Colonic mucosa (tissue), 4 donors: ENCODE measurements at regions not wholly inside any gene's neighbourhood (a gene's known extent, or its start where the extent isn't known, plus 50 kb on each side); places are given as distances from the start of the nearest gene placed in this dataset.

Source experiments
- DNase-seq: peaks from one replicate; pipeline ENCODE4 v3.0.0-alpha.2; 2020
- H3K27ac ChIP-seq: fragments of 200-600 bp; one replicate; pipeline ENCODE4 v1.8.0; 2021
- H3K27me3 ChIP-seq: fragments of 200-600 bp; one replicate; pipeline ENCODE4 v1.8.0; 2021
- H3K36me3 ChIP-seq: fragments of 200-600 bp; one replicate; pipeline ENCODE4 v1.8.0; 2021
- H3K4me1 ChIP-seq: fragments of 200-600 bp; one replicate; pipeline ENCODE4 v1.8.0; 2021; ENCODE audit warnings: mild to moderate bottlenecking
- H3K4me3 ChIP-seq: fragments of 200-600 bp; one replicate; pipeline ENCODE4 v1.8.0; 2021
- H3K9ac ChIP-seq, 2 donors: one replicate each; pipeline ENCODE4 v1.7.0; 2013; ENCODE audit warnings: control low read depth in 2 of 2, low read depth in 2 of 2, low read length in 2 of 2
- H3K9me3 ChIP-seq: fragments of 200-600 bp; one replicate; pipeline ENCODE4 v1.8.0; 2021
- CTCF ChIP-seq: fragments of 200-600 bp; IDR thresholded peaks from one replicate; pipeline ENCODE4 v1.8.0; 2022; ENCODE audit warnings: antibody characterized with exemption, mild to moderate bottlenecking
- intact Hi-C: fragments of 100-400 bp; cut with DNase I; formaldehyde crosslinking; loops from one replicate; pipeline ENCODE4 v1.14.1; 2022
- donor health status: healthy.
- donor health status: DM: no; HTN: no; CAD: no.
- donor health status: DM: no; HTN: no; CAD: no.

GRCh38 chr2:38430597-38431207 is 53.6 kb upstream of the ATL2 start:
- Histone ChIP-seq H3K9me3 (no peaks in the 10 kb centered on the region), H3K9ac (no peak overlapping the region), H3K36me3 (no peaks in the 10 kb centered on the region), H3K27me3 (no peaks in the 10 kb centered on the region), H3K27ac (no peak overlapping the region), H3K4me1 (no peaks in the 10 kb centered on the region), H3K4me3 (no peak overlapping the region)
- TF ChIP-seq CTCF, result no peak
- DNase-seq, result no peak
- intact Hi-C loops, result no loop called here

- no peak overlapping the region for H3K9ac ChIP-seq
- H3K4me1 ChIP-seq, result no peaks in the 10 kb centered on the region
- DNase-seq, result no peak
- no peak for TF ChIP-seq CTCF
- no peaks in the 10 kb centered on the region for H3K36me3 ChIP-seq
- H3K4me3 ChIP-seq, result no peak overlapping the region
- no peaks in the 10 kb centered on the region for H3K27me3 ChIP-seq
- intact Hi-C loops, result no loop called here
- H3K9me3 ChIP-seq, result no peaks in the 10 kb centered on the region
- no peak overlapping the region for H3K27ac ChIP-seq
Observed at GRCh38 chr2:38430196-38430595, 53.1 kb upstream of the ATL2 start.

- no peaks in the 10 kb centered on the region for H3K4me1 ChIP-seq
- no peak overlapping the region for H3K4me3 ChIP-seq
- no peaks in the 10 kb centered on the region for H3K9me3 ChIP-seq
- no peak overlapping the region for H3K9ac ChIP-seq
- intact Hi-C loops, result no loop called here
- DNase-seq, result no peak
- TF ChIP-seq CTCF, result no peak
- H3K36me3 ChIP-seq, result no peaks in the 10 kb centered on the region
- no peak overlapping the region for H3K27ac ChIP-seq
- no peaks in the 10 kb centered on the region for H3K27me3 ChIP-seq
Observed at GRCh38 chr2:38427936-38428335, 50.9 kb upstream of the ATL2 start.

- no peak overlapping the region for H3K27ac ChIP-seq
- H3K36me3 ChIP-seq, result no peaks in the 10 kb centered on the region
- DNase-seq, result no peak
- H3K9ac ChIP-seq, result no peak overlapping the region
- H3K4me1 ChIP-seq, result no peaks in the 10 kb centered on the region
- H3K4me3 ChIP-seq, result no peak overlapping the region
- intact Hi-C loops, result no loop called here
- TF ChIP-seq CTCF, result no peak
- no peaks in the 10 kb centered on the region for H3K27me3 ChIP-seq
- H3K9me3 ChIP-seq, result no peaks in the 10 kb centered on the region
Observed at GRCh38 chr2:38427054-38427453, 50.0 kb upstream of the ATL2 start.
